Natural killer cell (primary cell): ENCODE measurements at regions not wholly inside any gene's neighbourhood (a gene's known extent, or its start where the extent isn't known, plus 50 kb on each side); places are given as distances from the start of the nearest gene placed in this dataset.

Experiments
- ATAC-seq, 3 donors: fragments of 150-1000 bp in 2 of 3; fragments of 200-7000 bp in 1 of 3; cut with Tn5 transposase; 1 replicate in 1 of 3; 2 replicates in 2 of 3; pipeline ENCODE4 v1.10.0; 2021; ENCODE audit warnings: mild to moderate bottlenecking in 2 of 3, moderate library complexity in 2 of 3
- DNase-seq, 2 donors: peaks; one replicate each; pipeline versions ENCODE4 v3.0.0 to v3.0.0-alpha.2; 2013 to 2021; ENCODE audit warnings: mixed read lengths in 1 of 2
- H3K27ac ChIP-seq: one replicate; pipeline ENCODE4 v1.5.1; 2013; ENCODE audit warnings: mild to moderate bottlenecking, low read length
- H3K27me3 ChIP-seq: one replicate; pipeline ENCODE4 v1.6.1; 2013; ENCODE audit warnings: low read length; ENCODE audit not compliant: control insufficient read depth, insufficient read depth
- H3K36me3 ChIP-seq: one replicate; pipeline ENCODE4 v1.6.1; 2013; ENCODE audit warnings: low read length; ENCODE audit not compliant: control insufficient read depth, insufficient read depth
- H3K4me1 ChIP-seq: one replicate; pipeline ENCODE4 v1.6.1; 2013; ENCODE audit warnings: low read length; ENCODE audit not compliant: control insufficient read depth, insufficient read depth
- H3K4me3 ChIP-seq: one replicate; pipeline ENCODE4 v1.5.1; 2013; ENCODE audit warnings: low read length
- H3K9me3 ChIP-seq: one replicate; pipeline ENCODE4 v1.6.1; 2013; ENCODE audit warnings: low read length; ENCODE audit not compliant: control insufficient read depth, insufficient read depth
- H3K27ac Mint-ChIP-seq, 2 donors: one replicate each; pipeline ENCODE4 v1.8.0; 2022; ENCODE audit warnings: mild to moderate bottlenecking in 2 of 2, mixed read lengths in 2 of 2, moderate library complexity in 1 of 2
- H3K27me3 Mint-ChIP-seq, 2 donors: one replicate each; pipeline ENCODE4 v1.8.0; 2022; ENCODE audit warnings: low read depth in 2 of 2, mixed read lengths in 2 of 2
- H3K36me3 Mint-ChIP-seq: one replicate; pipeline ENCODE4 v1.8.0; 2022; ENCODE audit warnings: mixed read lengths
- H3K4me1 Mint-ChIP-seq, 2 donors: one replicate each; pipeline ENCODE4 v1.8.0; 2022; ENCODE audit warnings: mixed read lengths in 2 of 2
- H3K4me3 Mint-ChIP-seq: one replicate; pipeline ENCODE4 v1.8.0; 2022; ENCODE audit warnings: mild to moderate bottlenecking, moderate library complexity, mixed read lengths
- H3K9me3 Mint-ChIP-seq, 2 donors: one replicate each; pipeline ENCODE4 v1.8.0; 2022; ENCODE audit warnings: mixed read lengths in 2 of 2
- CTCF ChIP-seq: fragments of 200-600 bp; IDR thresholded peaks from one replicate; pipeline ENCODE4 v1.8.0; 2022; ENCODE audit warnings: antibody characterized with exemption
- WGBS: methylation state at CpG from one replicate; pipeline ENCODE4 v1.1.7; 2013; ENCODE audit warnings: missing lambda C conversion rate; ENCODE audit not compliant: insufficient coverage; 5-methylcytosine and 5-hydroxymethylcytosine counted together
- intact Hi-C: fragments of 100-400 bp; cut with micrococcal nuclease; formaldehyde crosslinking; loops from one replicate; pipeline ENCODE4 v1.14.2; 2022

GRCh38 chr17:77388384-77389306 is 247.9 kb downstream of the SEC14L1 start:
- Histone ChIP-seq H3K9me3 (no peaks in the 10 kb centered on the region), H3K4me1 (peaks cover 93% of the 10 kb centered on the region), H3K36me3 (peaks cover 3% of the 10 kb centered on the region), H3K4me3 (peak overlapping the region; percentile 29), H3K27ac (peak overlapping the region; percentile 67), H3K27me3 (no peaks in the 10 kb centered on the region)
- no peak for TF ChIP-seq CTCF
- Mint-ChIP-seq H3K27ac (peak overlapping the region; percentile 64 to 89), H3K4me3 (peak overlapping the region; percentile 81), H3K9me3 (no peaks in the 10 kb centered on the region), H3K36me3 (no peaks in the 10 kb centered on the region), H3K27me3 (no peaks in the 10 kb centered on the region), H3K4me1 (peaks cover 48 to 72% of the 10 kb centered on the region in 2 donors)
- ATAC-seq (no peak), DNase-seq (no peak)
- WGBS, result 64% methylated on average over 28 of the region's 29 CpGs
- intact Hi-C loops, result no loop called here

GRCh38 chr17:77390870-77391269 is 250.1 kb downstream of the SEC14L1 start:
- no peaks in the 10 kb centered on the region for H3K36me3 ChIP-seq
- H3K9me3 ChIP-seq, result no peaks in the 10 kb centered on the region
- H3K27ac Mint-ChIP-seq, result peak overlapping the region in 1 of 2 donors; percentile 89
- ATAC-seq, result no peak
- WGBS, result 92% methylated on average over 12 of the region's 12 CpGs
- no peak for TF ChIP-seq CTCF
- H3K27ac ChIP-seq, result no peak overlapping the region
- H3K4me3 ChIP-seq, result no peak overlapping the region
- peaks cover 86% of the 10 kb centered on the region for H3K4me1 ChIP-seq
- H3K4me1 Mint-ChIP-seq, result peaks cover 48 to 69% of the 10 kb centered on the region in 2 donors
- no peaks in the 10 kb centered on the region for H3K36me3 Mint-ChIP-seq
- DNase-seq, result no peak
- H3K4me3 Mint-ChIP-seq, result no peak overlapping the region
- H3K9me3 Mint-ChIP-seq, result no peaks in the 10 kb centered on the region
- H3K27me3 ChIP-seq, result no peaks in the 10 kb centered on the region
- H3K27me3 Mint-ChIP-seq, result no peaks in the 10 kb centered on the region
- intact Hi-C loops, result no loop called here

- H3K9me3 Mint-ChIP-seq, result no peaks in the 10 kb centered on the region
- peaks cover 84% of the 10 kb centered on the region for H3K4me1 ChIP-seq
- no peaks in the 10 kb centered on the region for H3K9me3 ChIP-seq
- no peaks in the 10 kb centered on the region for H3K27me3 ChIP-seq
- TF ChIP-seq CTCF, result no peak
- no peaks in the 10 kb centered on the region for H3K36me3 Mint-ChIP-seq
- peaks cover 46 to 69% of the 10 kb centered on the region in 2 donors for H3K4me1 Mint-ChIP-seq
- 36% methylated on average over 7 of the region's 7 CpGs for whole genome bisulfite sequencing
- no peaks in the 10 kb centered on the region for H3K36me3 ChIP-seq
- ATAC-seq (peak in 1 of 3 donors; percentile 51), DNase-seq (peak in 1 of 2 donors; percentile 67)
- H3K27ac ChIP-seq, result peak overlapping the region; percentile 19
- H3K27me3 Mint-ChIP-seq, result no peaks in the 10 kb centered on the region
- peak overlapping the region; percentile 59 to 64 for H3K27ac Mint-ChIP-seq
- peak overlapping the region; percentile 35 for H3K4me3 Mint-ChIP-seq
- intact Hi-C loops, result no loop called here
- H3K4me3 ChIP-seq, result no peak overlapping the region
Measured at GRCh38 chr17:77391668-77392375, 251.1 kb downstream of the SEC14L1 start.
